ENCODE measurements at regions not wholly inside any gene's neighbourhood (a gene's known extent, or its start where the extent isn't known, plus 50 kb on each side); places are given as distances from the start of the nearest gene placed in this dataset.

- no peak overlapping the region for H3K27ac ChIP-seq (ENCODE audit: low read depth, low read length, poor library complexity, severe bottlenecking)
- H3K9me3 ChIP-seq (ENCODE audit: low read depth, low read length, poor library complexity, severe bottlenecking) = no peaks in the 10 kb centered on the region
- ChIA-PET POLR2A (ENCODE audit: low non-redundant PET) (no interaction called here), CTCF (no interaction called here)
- TF ChIP-seq CTCF (conservative IDR thresholded peaks at IDR 0.05; ENCODE audit: low read depth, low read length) (no peak), EZH2 (IDR thresholded peaks at IDR 0.05; ENCODE audit: borderline replicate concordance, low read depth, low read length, poor library complexity, severe bottlenecking) (no peak)
- H3K27me3 ChIP-seq (replicated peaks; ENCODE audit: insufficient read depth, low read depth, low read length, poor library complexity) = no peaks in the 10 kb centered on the region
- DNase-seq (ENCODE audit: low spot score) = no peak
- H3K4me1 ChIP-seq (ENCODE audit: insufficient read depth, low read length, poor library complexity, severe bottlenecking) = no peaks in the 10 kb centered on the region
- H3K36me3 ChIP-seq (ENCODE audit: insufficient read depth, low read length, poor library complexity, severe bottlenecking) = no peaks in the 10 kb centered on the region
- BruUV-seq (replicated peaks) = no TSS peak
- intact Hi-C loops (cut with micrococcal nuclease; ENCODE audit: unreplicated experiment) = no loop called here
- no peak overlapping the region for H3K4me3 ChIP-seq (ENCODE audit: low read depth, low read length, poor library complexity, severe bottlenecking)
Measured at GRCh38 chr17:13688716-13689115, 87.0 kb upstream of the HS3ST3A1 start.

GRCh38 chr17:13690806-13691205 lies 89.1 kb upstream of the HS3ST3A1 start:
- H3K9me3 ChIP-seq (ENCODE audit: low read depth, low read length, poor library complexity, severe bottlenecking) = no peaks in the 10 kb centered on the region
- no peak overlapping the region for H3K4me3 ChIP-seq (ENCODE audit: low read depth, low read length, poor library complexity, severe bottlenecking)
- CTCF ChIA-PET = no interaction called here
- no peaks in the 10 kb centered on the region for H3K27me3 ChIP-seq (replicated peaks; ENCODE audit: insufficient read depth, low read depth, low read length, poor library complexity)
- no peak for DNase-seq (ENCODE audit: low spot score)
- BruUV-seq (replicated peaks) = no TSS peak
- no peaks in the 10 kb centered on the region for H3K4me1 ChIP-seq (ENCODE audit: insufficient read depth, low read length, poor library complexity, severe bottlenecking)
- POLR2A ChIA-PET (ENCODE audit: low non-redundant PET) = no interaction called here
- no peak overlapping the region for H3K27ac ChIP-seq (ENCODE audit: low read depth, low read length, poor library complexity, severe bottlenecking)
- TF ChIP-seq EZH2 (IDR thresholded peaks at IDR 0.05; ENCODE audit: borderline replicate concordance, low read depth, low read length, poor library complexity, severe bottlenecking) = no peak
- TF ChIP-seq CTCF (conservative IDR thresholded peaks at IDR 0.05; ENCODE audit: low read depth, low read length) = no peak
- intact Hi-C loops (cut with micrococcal nuclease; ENCODE audit: unreplicated experiment) = no loop called here
- no peaks in the 10 kb centered on the region for H3K36me3 ChIP-seq (ENCODE audit: insufficient read depth, low read length, poor library complexity, severe bottlenecking)

- TF ChIP-seq EZH2 (IDR thresholded peaks at IDR 0.05; ENCODE audit: borderline replicate concordance, low read depth, low read length, poor library complexity, severe bottlenecking) (no peak), CTCF (conservative IDR thresholded peaks at IDR 0.05; ENCODE audit: low read depth, low read length) (no peak)
- Histone ChIP-seq H3K27ac (ENCODE audit: low read depth, low read length, poor library complexity, severe bottlenecking) (no peak overlapping the region), H3K36me3 (ENCODE audit: insufficient read depth, low read length, poor library complexity, severe bottlenecking) (no peaks in the 10 kb centered on the region), H3K4me1 (ENCODE audit: insufficient read depth, low read length, poor library complexity, severe bottlenecking) (no peaks in the 10 kb centered on the region), H3K27me3 (replicated peaks; ENCODE audit: insufficient read depth, low read depth, low read length, poor library complexity) (no peaks in the 10 kb centered on the region), H3K9me3 (ENCODE audit: low read depth, low read length, poor library complexity, severe bottlenecking) (no peaks in the 10 kb centered on the region), H3K4me3 (ENCODE audit: low read depth, low read length, poor library complexity, severe bottlenecking) (no peak overlapping the region)
- intact Hi-C loops (cut with micrococcal nuclease; ENCODE audit: unreplicated experiment) = no loop called here
- no TSS peak for BruUV-seq (replicated peaks)
- POLR2A ChIA-PET (ENCODE audit: low non-redundant PET) = no interaction called here
- no peak for DNase-seq (ENCODE audit: low spot score)
- CTCF ChIA-PET = no interaction called here
Measured at GRCh38 chr17:13694934-13695333, 93.2 kb upstream of the HS3ST3A1 start.

All from A673 (cell line).